HFFc6 (cell line): ENCODE measurements at regions not wholly inside any gene's neighbourhood (a gene's known extent, or its start where the extent isn't known, plus 50 kb on each side); places are given as distances from the start of the nearest gene placed in this dataset.

Experiments
- DNase-seq: peaks from one replicate; pipeline ENCODE4 v3.0.0-alpha.2; 2018
- H3K27ac Mint-ChIP-seq: 2 replicates; pipeline ENCODE4 v1.8.0; 2020; ENCODE audit warnings: mild to moderate bottlenecking, mixed read lengths
- H3K27me3 Mint-ChIP-seq: 2 replicates; pipeline ENCODE4 v1.8.0; 2021; ENCODE audit warnings: mild to moderate bottlenecking, moderate library complexity, mixed read lengths; ENCODE audit not compliant: insufficient read depth
- H3K36me3 Mint-ChIP-seq: 2 replicates; pipeline ENCODE4 v1.8.0; 2021; ENCODE audit warnings: low read depth, mixed read lengths
- H3K4me1 Mint-ChIP-seq: 2 replicates; pipeline ENCODE4 v1.8.0; 2020; ENCODE audit warnings: low read depth, mixed read lengths
- H3K4me3 Mint-ChIP-seq: 2 replicates; pipeline ENCODE4 v1.8.0; 2020; ENCODE audit warnings: mild to moderate bottlenecking, moderate library complexity, mixed read lengths
- H3K9me3 Mint-ChIP-seq: 2 replicates; pipeline ENCODE4 v1.8.0; 2020; ENCODE audit warnings: mild to moderate bottlenecking, mixed read lengths
- CTCF ChIP-seq: fragments of 200-600 bp; sonication (generic); IDR thresholded peaks from 2 replicates; pipeline ENCODE4 v1.5.0; 2021; ENCODE audit warnings: antibody characterized with exemption, mild to moderate bottlenecking

GRCh38 chr5:106737111-106737510 is 933.6 kb downstream of the EFNA5 start:
- TF ChIP-seq CTCF: no peak
- H3K27ac Mint-ChIP-seq: no peak overlapping the region
- peaks cover 39% of the 10 kb centered on the region for H3K9me3 Mint-ChIP-seq
- no peak for DNase-seq
- H3K36me3 Mint-ChIP-seq: no peaks in the 10 kb centered on the region
- H3K4me3 Mint-ChIP-seq: no peak overlapping the region
- H3K27me3 Mint-ChIP-seq: no peaks in the 10 kb centered on the region
- no peaks in the 10 kb centered on the region for H3K4me1 Mint-ChIP-seq

GRCh38 chr5:106732624-106733023 is 938.1 kb downstream of the EFNA5 start:
- no peaks in the 10 kb centered on the region for H3K4me1 Mint-ChIP-seq
- no peak overlapping the region for H3K27ac Mint-ChIP-seq
- no peaks in the 10 kb centered on the region for H3K36me3 Mint-ChIP-seq
- no peak for TF ChIP-seq CTCF
- H3K27me3 Mint-ChIP-seq: no peaks in the 10 kb centered on the region
- no peak overlapping the region for H3K4me3 Mint-ChIP-seq
- peaks cover 64% of the 10 kb centered on the region for H3K9me3 Mint-ChIP-seq
- DNase-seq: no peak

GRCh38 chr5:106730912-106731311 is 939.8 kb downstream of the EFNA5 start:
- TF ChIP-seq CTCF: no peak
- Mint-ChIP-seq H3K9me3 (peaks cover 68% of the 10 kb centered on the region), H3K4me1 (no peaks in the 10 kb centered on the region), H3K27ac (no peak overlapping the region), H3K4me3 (no peak overlapping the region), H3K27me3 (no peaks in the 10 kb centered on the region), H3K36me3 (no peaks in the 10 kb centered on the region)
- no peak for DNase-seq

GRCh38 chr5:106730506-106730905 is 940.2 kb downstream of the EFNA5 start:
- H3K27ac Mint-ChIP-seq: no peak overlapping the region
- DNase-seq: no peak
- no peaks in the 10 kb centered on the region for H3K4me1 Mint-ChIP-seq
- H3K27me3 Mint-ChIP-seq: no peaks in the 10 kb centered on the region
- peaks cover 64% of the 10 kb centered on the region for H3K9me3 Mint-ChIP-seq
- H3K4me3 Mint-ChIP-seq: no peak overlapping the region
- TF ChIP-seq CTCF: no peak
- no peaks in the 10 kb centered on the region for H3K36me3 Mint-ChIP-seq

GRCh38 chr5:106728208-106728607 is 942.5 kb downstream of the EFNA5 start:
- H3K36me3 Mint-ChIP-seq: no peaks in the 10 kb centered on the region
- H3K9me3 Mint-ChIP-seq: peaks cover 56% of the 10 kb centered on the region
- H3K27me3 Mint-ChIP-seq: no peaks in the 10 kb centered on the region

More at GRCh38 chr5:106728208-106728607, 942.5 kb downstream of the EFNA5 start:
- no peaks in the 10 kb centered on the region for H3K4me1 Mint-ChIP-seq
- DNase-seq: no peak
- H3K4me3 Mint-ChIP-seq: no peak overlapping the region
- TF ChIP-seq CTCF: no peak
- H3K27ac Mint-ChIP-seq: no peak overlapping the region
